Smooth muscle cell (in vitro differentiated cells): ENCODE measurements at regions not wholly inside any gene's neighbourhood (a gene's known extent, or its start where the extent isn't known, plus 50 kb on each side); places are given as distances from the start of the nearest gene placed in this dataset.

Source experiments
- DNase-seq: peaks from one replicate; lab custom pipeline; 2025; ENCODE audit not compliant: unreplicated experiment; lab: John Stamatoyannopoulos, UW
- H2AFZ ChIP-seq: fragments of 200-600 bp; sonication (generic); 2 replicates; pipeline ENCODE4 v1.6.0; 2016; ENCODE audit warnings: antibody characterized with exemption, low read depth, mild to moderate bottlenecking
- H3F3A ChIP-seq: fragments of 200-600 bp; sonication (generic); 2 replicates; pipeline ENCODE4 v1.6.0; 2017; ENCODE audit warnings: antibody characterized with exemption, low read depth
- H3K27ac ChIP-seq: fragments of 200-600 bp; sonication (generic); 2 replicates; pipeline ENCODE4 v1.5.1; 2016; ENCODE audit warnings: low read depth, mild to moderate bottlenecking
- H3K27me3 ChIP-seq: fragments of 200-600 bp; sonication (generic); 2 replicates; pipeline ENCODE4 v1.6.1; 2016; ENCODE audit warnings: low read depth, mild to moderate bottlenecking
- H3K36me3 ChIP-seq: fragments of 200-600 bp; sonication (generic); 2 replicates; pipeline ENCODE4 v1.5.1; 2016; ENCODE audit warnings: low read depth
- H3K4me1 ChIP-seq: fragments of 200-600 bp; sonication (generic); 2 replicates; pipeline ENCODE4 v1.5.1; 2016; ENCODE audit warnings: low read depth
- H3K4me2 ChIP-seq: fragments of 200-600 bp; sonication (generic); 2 replicates; pipeline ENCODE4 v1.6.0; 2016; ENCODE audit warnings: mild to moderate bottlenecking
- H3K4me3 ChIP-seq: fragments of 200-600 bp; sonication (generic); 2 replicates; pipeline ENCODE4 v1.5.1; 2016; ENCODE audit warnings: mild to moderate bottlenecking
- H3K79me2 ChIP-seq: fragments of 200-600 bp; sonication (generic); 2 replicates; pipeline ENCODE4 v1.6.0; 2016; ENCODE audit warnings: low read depth, mild to moderate bottlenecking
- H3K9ac ChIP-seq: fragments of 200-600 bp; sonication (generic); 2 replicates; pipeline ENCODE4 v1.6.0; 2016; ENCODE audit warnings: low read depth
- H3K9me3 ChIP-seq: fragments of 200-600 bp; sonication (generic); replicated peaks from 2 replicates; pipeline ENCODE4 v1.5.1; 2016; ENCODE audit warnings: low read depth
- H4K20me1 ChIP-seq: fragments of 200-600 bp; sonication (generic); 2 replicates; pipeline ENCODE4 v1.6.0; 2016; ENCODE audit warnings: low read depth
- WGBS: methylation state at CpG from one replicate; pipeline ENCODE4 v1.1.7; 2016; ENCODE audit warnings: low lambda C conversion rate; 5-methylcytosine and 5-hydroxymethylcytosine counted together
- TF ChIP-seq, protein P1 (sequence below): fragments of 200-600 bp; sonication (generic); IDR thresholded peaks from 2 replicates; pipeline ENCODE4 v1.5.1; 2017; ENCODE audit warnings: borderline replicate concordance, mild to moderate bottlenecking, antibody characterized with exemption; ENCODE audit not compliant: insufficient read depth, poor library complexity, severe bottlenecking

- Histone ChIP-seq H2AFZ (peak overlapping the region; percentile 57), H3K9ac (no peak overlapping the region), H3F3A (peaks cover 4% of the 10 kb centered on the region), H3K79me2 (no peaks in the 10 kb centered on the region), H3K36me3 (no peaks in the 10 kb centered on the region), H3K4me3 (no peak overlapping the region), H3K27me3 (no peaks in the 10 kb centered on the region), H3K4me2 (peak overlapping the region; percentile 43), H3K4me1 (no peaks in the 10 kb centered on the region), H4K20me1 (no peaks in the 10 kb centered on the region), H3K27ac (peak overlapping the region; percentile 45), H3K9me3 (no peaks in the 10 kb centered on the region)
- DNase-seq, result no peak
- TF ChIP-seq, protein P1, sequence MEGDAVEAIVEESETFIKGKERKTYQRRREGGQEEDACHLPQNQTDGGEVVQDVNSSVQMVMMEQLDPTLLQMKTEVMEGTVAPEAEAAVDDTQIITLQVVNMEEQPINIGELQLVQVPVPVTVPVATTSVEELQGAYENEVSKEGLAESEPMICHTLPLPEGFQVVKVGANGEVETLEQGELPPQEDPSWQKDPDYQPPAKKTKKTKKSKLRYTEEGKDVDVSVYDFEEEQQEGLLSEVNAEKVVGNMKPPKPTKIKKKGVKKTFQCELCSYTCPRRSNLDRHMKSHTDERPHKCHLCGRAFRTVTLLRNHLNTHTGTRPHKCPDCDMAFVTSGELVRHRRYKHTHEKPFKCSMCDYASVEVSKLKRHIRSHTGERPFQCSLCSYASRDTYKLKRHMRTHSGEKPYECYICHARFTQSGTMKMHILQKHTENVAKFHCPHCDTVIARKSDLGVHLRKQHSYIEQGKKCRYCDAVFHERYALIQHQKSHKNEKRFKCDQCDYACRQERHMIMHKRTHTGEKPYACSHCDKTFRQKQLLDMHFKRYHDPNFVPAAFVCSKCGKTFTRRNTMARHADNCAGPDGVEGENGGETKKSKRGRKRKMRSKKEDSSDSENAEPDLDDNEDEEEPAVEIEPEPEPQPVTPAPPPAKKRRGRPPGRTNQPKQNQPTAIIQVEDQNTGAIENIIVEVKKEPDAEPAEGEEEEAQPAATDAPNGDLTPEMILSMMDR, result no peak
Measured at GRCh38 chr10:91349381-91349780, 60.8 kb upstream of the HECTD2 start.

DNA sequence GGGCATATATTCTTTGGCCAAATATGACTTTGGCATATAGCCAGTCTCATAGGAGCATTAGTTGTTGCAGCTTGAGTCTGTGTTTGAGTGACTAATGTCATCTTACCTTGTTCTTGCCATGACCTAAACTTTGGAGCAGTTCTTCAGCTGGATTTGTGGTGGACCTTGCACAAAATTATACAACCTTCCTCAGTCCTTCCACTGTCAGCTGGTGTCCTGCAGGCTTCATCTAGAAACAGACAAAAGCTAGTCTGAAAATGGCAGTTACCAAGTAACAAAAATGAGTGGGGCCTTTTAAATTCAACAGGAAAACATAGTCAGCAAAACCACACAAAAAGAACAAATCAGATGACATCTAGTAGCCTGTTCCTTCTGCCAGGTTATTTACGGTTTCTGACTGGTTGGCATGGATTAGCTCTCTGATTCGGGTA is 59.5 kb upstream of the HECTD2 start:
- Histone ChIP-seq H3K27ac (peak overlapping the region; percentile 30), H3K4me1 (no peaks in the 10 kb centered on the region), H3K4me2 (peak overlapping the region; percentile 2), H3K27me3 (no peaks in the 10 kb centered on the region), H3K4me3 (no peak overlapping the region), H3K9ac (no peak overlapping the region), H3K79me2 (no peaks in the 10 kb centered on the region), H3K9me3 (no peaks in the 10 kb centered on the region), H4K20me1 (no peaks in the 10 kb centered on the region), H2AFZ (peak overlapping the region; percentile 3), H3F3A (peaks cover 4% of the 10 kb centered on the region), H3K36me3 (no peaks in the 10 kb centered on the region)
- WGBS, result 84% methylated on average over 2 of the region's 2 CpGs
- DNase-seq, result no peak
- TF ChIP-seq, protein P1, result no peak

DNA sequence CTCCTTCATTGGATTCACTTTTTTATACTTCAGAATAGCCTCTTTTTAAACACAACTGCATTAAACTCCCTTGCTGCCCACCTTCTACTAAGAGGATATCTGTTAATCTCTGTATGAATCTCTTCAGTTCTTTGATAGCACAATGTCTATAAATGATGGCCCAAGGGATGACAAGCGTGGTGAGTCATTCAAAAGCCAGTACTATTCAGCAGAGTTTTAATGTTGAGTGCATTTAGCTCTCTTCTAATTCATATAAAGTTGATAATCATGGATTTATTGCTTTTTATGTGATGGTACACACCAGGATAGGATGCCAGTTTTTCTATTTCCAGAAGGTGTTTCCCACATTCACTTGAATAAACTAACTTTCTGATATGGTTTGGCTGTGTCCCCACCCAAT is 57.4 kb upstream of the HECTD2 start:
- H2AFZ ChIP-seq, result no peak overlapping the region
- H3K4me1 ChIP-seq, result no peaks in the 10 kb centered on the region
- no peak overlapping the region for H3K4me3 ChIP-seq
- H3F3A ChIP-seq, result peaks cover 4% of the 10 kb centered on the region
- H4K20me1 ChIP-seq, result no peaks in the 10 kb centered on the region
- H3K4me2 ChIP-seq, result no peak overlapping the region
- H3K36me3 ChIP-seq, result no peaks in the 10 kb centered on the region
- H3K9ac ChIP-seq, result no peak overlapping the region
- WGBS, result 83% methylated on average over 1 of the region's 1 CpG
- TF ChIP-seq, protein P1, result no peak
- no peak for DNase-seq
- no peak overlapping the region for H3K27ac ChIP-seq
- H3K9me3 ChIP-seq, result no peaks in the 10 kb centered on the region
- H3K27me3 ChIP-seq, result no peaks in the 10 kb centered on the region
- H3K79me2 ChIP-seq, result no peaks in the 10 kb centered on the region
